GM06990 (cell line): ENCODE measurements at regions not wholly inside any gene's neighbourhood (a gene's known extent, or its start where the extent isn't known, plus 50 kb on each side); places are given as distances from the start of the nearest gene placed in this dataset.

Experiments
- DNase-seq: peaks from one replicate; pipeline ENCODE4 v3.0.0-alpha.2; 2011; ENCODE audit not compliant: insufficient read length; ENCODE audit errors: extremely low read depth
- H3K27me3 ChIP-seq: replicated peaks from 2 replicates; pipeline ENCODE4 v1.6.0; 2011; ENCODE audit warnings: low read length; ENCODE audit not compliant: control insufficient read depth, insufficient read depth
- H3K36me3 ChIP-seq: 2 replicates; pipeline ENCODE4 v1.5.1; 2011; ENCODE audit warnings: low read length; ENCODE audit not compliant: control insufficient read depth, insufficient read depth
- H3K4me3 ChIP-seq: replicated peaks from 2 replicates; pipeline ENCODE4 v1.5.1; 2011; ENCODE audit warnings: low read depth, mild to moderate bottlenecking, control low read depth, low read length
- TF ChIP-seq, protein P1 (sequence below): IDR thresholded peaks from 2 replicates; pipeline ENCODE4 v1.5.1; 2011; ENCODE audit warnings: low read length, control low read depth, mild to moderate bottlenecking, inconsistent platforms; ENCODE audit not compliant: insufficient read depth, poor library complexity, severe bottlenecking

DNA sequence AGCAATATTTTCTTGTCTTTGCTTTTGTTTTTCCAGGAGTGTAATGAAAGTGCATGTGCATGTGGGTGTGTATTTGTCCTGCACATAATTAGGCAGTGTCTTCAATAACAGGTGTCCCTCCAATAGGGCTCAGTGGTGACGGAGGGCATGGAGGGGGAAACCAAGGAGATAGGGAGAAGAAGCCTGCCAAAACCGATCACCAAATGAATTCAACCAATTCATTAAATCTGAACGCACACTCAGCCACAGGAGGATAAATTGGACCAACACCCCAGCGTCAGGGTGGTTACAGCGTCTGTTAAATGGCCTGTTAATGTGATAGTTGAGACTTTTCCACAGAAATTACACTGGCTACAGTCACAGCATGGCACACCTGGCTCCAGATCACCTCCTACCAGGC lies 527.6 kb downstream of the CD83 start:
- Histone ChIP-seq H3K36me3 (no peaks in the 10 kb centered on the region), H3K4me3 (no peak overlapping the region), H3K27me3 (no peaks in the 10 kb centered on the region; the same call in 1 of the 2 replicates)
- no peak for DNase-seq
- TF ChIP-seq, protein P1, sequence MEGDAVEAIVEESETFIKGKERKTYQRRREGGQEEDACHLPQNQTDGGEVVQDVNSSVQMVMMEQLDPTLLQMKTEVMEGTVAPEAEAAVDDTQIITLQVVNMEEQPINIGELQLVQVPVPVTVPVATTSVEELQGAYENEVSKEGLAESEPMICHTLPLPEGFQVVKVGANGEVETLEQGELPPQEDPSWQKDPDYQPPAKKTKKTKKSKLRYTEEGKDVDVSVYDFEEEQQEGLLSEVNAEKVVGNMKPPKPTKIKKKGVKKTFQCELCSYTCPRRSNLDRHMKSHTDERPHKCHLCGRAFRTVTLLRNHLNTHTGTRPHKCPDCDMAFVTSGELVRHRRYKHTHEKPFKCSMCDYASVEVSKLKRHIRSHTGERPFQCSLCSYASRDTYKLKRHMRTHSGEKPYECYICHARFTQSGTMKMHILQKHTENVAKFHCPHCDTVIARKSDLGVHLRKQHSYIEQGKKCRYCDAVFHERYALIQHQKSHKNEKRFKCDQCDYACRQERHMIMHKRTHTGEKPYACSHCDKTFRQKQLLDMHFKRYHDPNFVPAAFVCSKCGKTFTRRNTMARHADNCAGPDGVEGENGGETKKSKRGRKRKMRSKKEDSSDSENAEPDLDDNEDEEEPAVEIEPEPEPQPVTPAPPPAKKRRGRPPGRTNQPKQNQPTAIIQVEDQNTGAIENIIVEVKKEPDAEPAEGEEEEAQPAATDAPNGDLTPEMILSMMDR, result no peak

GRCh38 chr6:14645841-14646240 lies 528.3 kb downstream of the CD83 start:
- TF ChIP-seq, protein P1, result no peak
- H3K4me3 ChIP-seq, result no peak overlapping the region
- H3K27me3 ChIP-seq, result no peaks in the 10 kb centered on the region; the same call in 1 of the 2 replicates
- no peak for DNase-seq
- H3K36me3 ChIP-seq, result no peaks in the 10 kb centered on the region

GRCh38 chr6:14646371-14646770 lies 528.8 kb downstream of the CD83 start:
- H3K4me3 ChIP-seq, result no peak overlapping the region
- no peaks in the 10 kb centered on the region; the same call in 1 of the 2 replicates for H3K27me3 ChIP-seq
- H3K36me3 ChIP-seq, result no peaks in the 10 kb centered on the region
- DNase-seq, result no peak
- TF ChIP-seq, protein P1, result no peak

- TF ChIP-seq, protein P1, result no peak
- Histone ChIP-seq H3K4me3 (no peak overlapping the region), H3K36me3 (no peaks in the 10 kb centered on the region), H3K27me3 (no peaks in the 10 kb centered on the region; the same call in 1 of the 2 replicates)
- DNase-seq, result no peak
Observed at GRCh38 chr6:14647357-14647756, 529.8 kb downstream of the CD83 start.

DNA sequence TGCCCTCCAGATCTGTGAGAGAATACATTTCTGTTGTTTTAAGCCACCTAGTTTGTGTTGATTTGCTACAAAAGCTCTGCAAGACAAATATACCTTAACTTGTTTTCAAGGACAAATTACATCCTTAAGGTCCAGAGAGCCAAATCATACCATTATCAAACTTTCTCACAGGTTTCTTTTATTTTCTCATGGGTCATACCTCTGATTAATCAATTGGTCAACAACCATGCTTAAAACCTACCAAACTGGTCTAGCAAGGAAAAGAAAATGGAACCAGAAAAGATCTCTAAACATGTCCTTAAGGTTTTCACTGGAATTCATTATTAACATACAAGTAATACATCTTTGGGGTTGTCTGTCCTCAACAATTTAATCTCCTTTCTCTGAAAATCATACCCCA lies 535.0 kb downstream of the CD83 start:
- Histone ChIP-seq H3K27me3 (no peaks in the 10 kb centered on the region; the same call in 1 of the 2 replicates), H3K4me3 (no peak overlapping the region), H3K36me3 (no peaks in the 10 kb centered on the region)
- TF ChIP-seq, protein P1, result no peak
- no peak for DNase-seq
